ENCODE measurements at regions not wholly inside any gene's neighbourhood (a gene's known extent, or its start where the extent isn't known, plus 50 kb on each side); places are given as distances from the start of the nearest gene placed in this dataset.

DNA sequence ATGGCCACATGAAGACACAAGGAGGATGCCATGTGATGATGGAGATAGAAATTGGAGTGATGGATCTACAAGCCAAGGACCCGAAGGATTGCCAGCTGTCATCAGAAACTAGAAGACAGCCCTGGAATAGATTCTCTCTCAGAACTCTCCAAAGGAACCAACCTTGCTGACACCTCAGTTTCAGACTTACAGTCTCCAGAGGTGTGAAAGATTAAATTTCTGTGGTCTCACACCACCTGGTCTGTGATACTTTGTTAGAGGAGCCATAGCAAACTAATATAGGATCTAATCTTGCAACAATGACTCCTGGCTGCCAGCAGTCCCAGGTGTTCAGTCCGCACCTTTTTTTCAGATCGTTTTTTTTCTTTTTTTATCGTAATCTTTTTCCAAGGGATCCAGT lies 647.3 kb upstream of the GHITM start:
- Histone ChIP-seq H3K4me3 (replicated peaks in 1 of 3; ENCODE audit: low read depth in 2 of 3, low read length in 3 of 3) (no peak overlapping the region), H3K36me3 (replicated peaks in 1 of 2; ENCODE audit: control insufficient read depth in 1 of 2, insufficient read depth in 2 of 2, low read length in 2 of 2) (no peaks in the 10 kb centered on the region), H3K9me3 (replicated peaks in 1 of 2; ENCODE audit: control insufficient read depth in 1 of 2, insufficient read depth in 1 of 2, low read length in 2 of 2) (peaks cover 2 to 4% of the 10 kb centered on the region in 2 donors), H3K27ac (ENCODE audit: low read depth in 1 of 2, low read length in 2 of 2) (no peak overlapping the region), H3K4me1 (ENCODE audit: control insufficient read depth in 1 of 2, insufficient read depth in 2 of 2, low read length in 2 of 2) (no peaks in the 10 kb centered on the region), H3K79me2 (ENCODE audit: insufficient read depth, low read length) (no peaks in the 10 kb centered on the region), H3K27me3 (ENCODE audit: control insufficient read depth in 2 of 2, insufficient read depth in 2 of 2, low read length in 2 of 2) (no peaks in the 10 kb centered on the region), H2AFZ (ENCODE audit: insufficient read depth, low read depth, low read length, poor library complexity, severe bottlenecking) (no peak overlapping the region), H3K4me2 (replicated peaks; ENCODE audit: extremely low read depth, low read length, poor library complexity, severe bottlenecking) (no peak overlapping the region), H4K20me1 (ENCODE audit: insufficient read depth, low read length) (no peaks in the 10 kb centered on the region), H3K9ac (ENCODE audit: insufficient read depth, low read length, poor library complexity, severe bottlenecking) (no peak overlapping the region)
- Mint-ChIP-seq H3K36me3 (no peaks in the 10 kb centered on the region), H3K4me1 (no peaks in the 10 kb centered on the region), H3K9me3 (peaks cover 0 to 4% (median 2%) of the 10 kb centered on the region in 7 donors), H3K27me3 (ENCODE audit: low read depth in 3 of 3) (no peaks in the 10 kb centered on the region), H3K27ac (no peak overlapping the region), H3K4me3 (no peak overlapping the region)
- no peak for DNase-seq
- intact Hi-C loops (cut with micrococcal nuclease): no loop called here
- no peak for TF ChIP-seq CTCF (IDR thresholded peaks at IDR 0.05)
- 75% methylated on average over 3 of the region's 4 CpGs for WGBS (ENCODE audit: insufficient coverage)

DNA sequence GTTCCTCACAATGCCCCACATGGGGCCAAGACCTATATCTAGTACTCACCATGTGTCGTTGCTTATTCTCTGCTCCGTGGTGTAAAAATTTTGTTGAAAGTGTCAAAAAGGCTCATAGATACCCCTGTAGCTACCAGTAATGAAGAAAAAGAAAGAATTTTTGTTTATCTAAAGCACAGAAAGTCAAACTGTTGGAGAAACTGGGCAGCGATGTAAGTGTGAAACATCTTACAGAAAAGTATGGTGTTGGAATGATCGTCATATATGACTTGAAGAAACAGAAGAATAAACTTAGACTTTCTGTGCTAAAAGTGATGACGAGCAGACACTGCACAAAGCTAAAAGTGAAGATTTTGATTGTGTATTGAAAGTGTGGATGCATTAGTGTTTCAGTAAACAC lies 626.6 kb upstream of the GHITM start:
- no peak for TF ChIP-seq CTCF (IDR thresholded peaks at IDR 0.05)
- Histone ChIP-seq H3K79me2 (ENCODE audit: insufficient read depth, low read length) (no peaks in the 10 kb centered on the region), H3K36me3 (replicated peaks in 1 of 2; ENCODE audit: control insufficient read depth in 1 of 2, insufficient read depth in 2 of 2, low read length in 2 of 2) (no peaks in the 10 kb centered on the region), H4K20me1 (ENCODE audit: insufficient read depth, low read length) (no peaks in the 10 kb centered on the region), H2AFZ (ENCODE audit: insufficient read depth, low read depth, low read length, poor library complexity, severe bottlenecking) (no peak overlapping the region), H3K9me3 (replicated peaks in 1 of 2; ENCODE audit: control insufficient read depth in 1 of 2, insufficient read depth in 1 of 2, low read length in 2 of 2) (no peaks in the 10 kb centered on the region), H3K4me3 (replicated peaks in 1 of 3; ENCODE audit: low read depth in 2 of 3, low read length in 3 of 3) (no peak overlapping the region), H3K27me3 (ENCODE audit: control insufficient read depth in 2 of 2, insufficient read depth in 2 of 2, low read length in 2 of 2) (no peaks in the 10 kb centered on the region), H3K27ac (ENCODE audit: low read depth in 1 of 2, low read length in 2 of 2) (no peak overlapping the region), H3K4me2 (replicated peaks; ENCODE audit: extremely low read depth, low read length, poor library complexity, severe bottlenecking) (no peak overlapping the region), H3K9ac (ENCODE audit: insufficient read depth, low read length, poor library complexity, severe bottlenecking) (no peak overlapping the region), H3K4me1 (ENCODE audit: control insufficient read depth in 1 of 2, insufficient read depth in 2 of 2, low read length in 2 of 2) (no peaks in the 10 kb centered on the region)
- intact Hi-C loops (cut with micrococcal nuclease): no loop called here
- Mint-ChIP-seq H3K9me3 (peaks cover 0 to 7% (median 3%) of the 10 kb centered on the region in 7 donors), H3K27me3 (ENCODE audit: low read depth in 3 of 3) (no peaks in the 10 kb centered on the region), H3K4me1 (no peaks in the 10 kb centered on the region), H3K36me3 (no peaks in the 10 kb centered on the region), H3K4me3 (no peak overlapping the region), H3K27ac (no peak overlapping the region)
- no peak for DNase-seq
- WGBS (ENCODE audit: insufficient coverage): 94% methylated on average over 3 of the region's 5 CpGs

Data from CD14-positive monocyte (primary cell).